ENCODE measurements at regions not wholly inside any gene's neighbourhood (a gene's known extent, or its start where the extent isn't known, plus 50 kb on each side); places are given as distances from the start of the nearest gene placed in this dataset.

- 74% methylated on average over 1 of the region's 1 CpG for WGBS (ENCODE audit: low lambda C conversion rate, missing lambda C conversion rate)
- H3K4me1 ChIP-seq (ENCODE audit: insufficient read depth): peaks cover 17% of the 10 kb centered on the region
- H3K4me3 ChIP-seq: no peak overlapping the region
- no peak overlapping the region for H2AFZ ChIP-seq
- H3K36me3 ChIP-seq (replicated peaks; ENCODE audit: insufficient read depth, low read depth): no peaks in the 10 kb centered on the region
- H3K9me3 ChIP-seq (ENCODE audit: low read depth): no peaks in the 10 kb centered on the region
- peak overlapping the region; percentile 30 for H3K27ac ChIP-seq
- H3K9me2 ChIP-seq (replicated peaks; ENCODE audit: insufficient read depth): no peaks in the 10 kb centered on the region
- no peak overlapping the region for H3K4me2 ChIP-seq
- TF ChIP-seq EZH2phosphoT487 (IDR thresholded peaks at IDR 0.05; ENCODE audit: low read depth, severe bottlenecking, unreplicated experiment): no peak
- no peak for TF ChIP-seq CTCF (IDR thresholded peaks at IDR 0.05; ENCODE audit: poor library complexity)
- no peak for TF ChIP-seq EZH2 (IDR thresholded peaks at IDR 0.05; ENCODE audit: borderline replicate concordance)
- no peak for DNase-seq (ENCODE audit: low spot score)
- no peaks in the 10 kb centered on the region for H4K20me1 ChIP-seq (ENCODE audit: insufficient read depth, poor library complexity, severe bottlenecking)
- H3K27me3 ChIP-seq: no peaks in the 10 kb centered on the region
- no peaks in the 10 kb centered on the region for H3K79me2 ChIP-seq
Measured at GRCh38 chr6:132061381-132061780, 110.2 kb upstream of the CCN2 start.

GRCh38 chr6:132060591-132060990, 109.4 kb upstream of the CCN2 start:
- WGBS (ENCODE audit: low lambda C conversion rate, missing lambda C conversion rate): 61% methylated on average over 4 of the region's 4 CpGs
- no peaks in the 10 kb centered on the region for H4K20me1 ChIP-seq (ENCODE audit: insufficient read depth, poor library complexity, severe bottlenecking)
- DNase-seq (ENCODE audit: low spot score): peak; percentile 63
- H3K4me3 ChIP-seq: no peak overlapping the region
- no peak overlapping the region for H3K4me2 ChIP-seq
- no peaks in the 10 kb centered on the region for H3K79me2 ChIP-seq
- no peak overlapping the region for H2AFZ ChIP-seq
- H3K4me1 ChIP-seq (ENCODE audit: insufficient read depth): peaks cover 17% of the 10 kb centered on the region
- H3K9me2 ChIP-seq (replicated peaks; ENCODE audit: insufficient read depth): no peaks in the 10 kb centered on the region
- H3K27me3 ChIP-seq: no peaks in the 10 kb centered on the region
- TF ChIP-seq EZH2 (IDR thresholded peaks at IDR 0.05; ENCODE audit: borderline replicate concordance): no peak
- TF ChIP-seq CTCF (IDR thresholded peaks at IDR 0.05; ENCODE audit: poor library complexity): no peak
- TF ChIP-seq EZH2phosphoT487 (IDR thresholded peaks at IDR 0.05; ENCODE audit: low read depth, severe bottlenecking, unreplicated experiment): no peak
- H3K36me3 ChIP-seq (replicated peaks; ENCODE audit: insufficient read depth, low read depth): no peaks in the 10 kb centered on the region
- no peaks in the 10 kb centered on the region for H3K9me3 ChIP-seq (ENCODE audit: low read depth)
- H3K27ac ChIP-seq: peak overlapping the region; percentile 58

GRCh38 chr6:132058975-132059374, 107.8 kb upstream of the CCN2 start:
- H3K79me2 ChIP-seq: no peaks in the 10 kb centered on the region
- H3K4me3 ChIP-seq: no peak overlapping the region
- H3K27ac ChIP-seq: no peak overlapping the region
- H3K9me3 ChIP-seq (ENCODE audit: low read depth): no peaks in the 10 kb centered on the region
- H3K4me2 ChIP-seq: no peak overlapping the region
- no peaks in the 10 kb centered on the region for H3K27me3 ChIP-seq
- H2AFZ ChIP-seq: no peak overlapping the region
- no peaks in the 10 kb centered on the region for H4K20me1 ChIP-seq (ENCODE audit: insufficient read depth, poor library complexity, severe bottlenecking)
- TF ChIP-seq EZH2 (IDR thresholded peaks at IDR 0.05; ENCODE audit: borderline replicate concordance) (no peak), EZH2phosphoT487 (IDR thresholded peaks at IDR 0.05; ENCODE audit: low read depth, severe bottlenecking, unreplicated experiment) (no peak)
- H3K36me3 ChIP-seq (replicated peaks; ENCODE audit: insufficient read depth, low read depth): no peaks in the 10 kb centered on the region
- no peak for DNase-seq (ENCODE audit: low spot score)
- no peaks in the 10 kb centered on the region for H3K9me2 ChIP-seq (replicated peaks; ENCODE audit: insufficient read depth)
- H3K4me1 ChIP-seq (ENCODE audit: insufficient read depth): peaks cover 13% of the 10 kb centered on the region
- 23% methylated on average over 2 of the region's 2 CpGs for WGBS (ENCODE audit: low lambda C conversion rate, missing lambda C conversion rate)

GRCh38 chr6:132054525-132054924, 103.4 kb upstream of the CCN2 start:
- Histone ChIP-seq H4K20me1 (ENCODE audit: insufficient read depth, poor library complexity, severe bottlenecking) (no peaks in the 10 kb centered on the region), H3K27ac (no peak overlapping the region), H2AFZ (no peak overlapping the region), H3K9me2 (replicated peaks; ENCODE audit: insufficient read depth) (no peaks in the 10 kb centered on the region), H3K36me3 (replicated peaks; ENCODE audit: insufficient read depth, low read depth) (no peaks in the 10 kb centered on the region), H3K79me2 (no peaks in the 10 kb centered on the region), H3K4me2 (no peak overlapping the region), H3K4me1 (ENCODE audit: insufficient read depth) (no peaks in the 10 kb centered on the region), H3K27me3 (no peaks in the 10 kb centered on the region), H3K4me3 (no peak overlapping the region), H3K9me3 (ENCODE audit: low read depth) (no peaks in the 10 kb centered on the region)
- no peak for DNase-seq (ENCODE audit: low spot score)
- whole genome bisulfite sequencing (ENCODE audit: low lambda C conversion rate, missing lambda C conversion rate): 77% methylated on average over 3 of the region's 3 CpGs
- no peak for TF ChIP-seq EZH2phosphoT487 (IDR thresholded peaks at IDR 0.05; ENCODE audit: low read depth, severe bottlenecking, unreplicated experiment)
- no peak for TF ChIP-seq CTCF (IDR thresholded peaks at IDR 0.05; ENCODE audit: poor library complexity)
- no peak for TF ChIP-seq EZH2 (IDR thresholded peaks at IDR 0.05; ENCODE audit: borderline replicate concordance)
